ENCODE measurements at regions not wholly inside any gene's neighbourhood (a gene's known extent, or its start where the extent isn't known, plus 50 kb on each side); places are given as distances from the start of the nearest gene placed in this dataset.

DNA sequence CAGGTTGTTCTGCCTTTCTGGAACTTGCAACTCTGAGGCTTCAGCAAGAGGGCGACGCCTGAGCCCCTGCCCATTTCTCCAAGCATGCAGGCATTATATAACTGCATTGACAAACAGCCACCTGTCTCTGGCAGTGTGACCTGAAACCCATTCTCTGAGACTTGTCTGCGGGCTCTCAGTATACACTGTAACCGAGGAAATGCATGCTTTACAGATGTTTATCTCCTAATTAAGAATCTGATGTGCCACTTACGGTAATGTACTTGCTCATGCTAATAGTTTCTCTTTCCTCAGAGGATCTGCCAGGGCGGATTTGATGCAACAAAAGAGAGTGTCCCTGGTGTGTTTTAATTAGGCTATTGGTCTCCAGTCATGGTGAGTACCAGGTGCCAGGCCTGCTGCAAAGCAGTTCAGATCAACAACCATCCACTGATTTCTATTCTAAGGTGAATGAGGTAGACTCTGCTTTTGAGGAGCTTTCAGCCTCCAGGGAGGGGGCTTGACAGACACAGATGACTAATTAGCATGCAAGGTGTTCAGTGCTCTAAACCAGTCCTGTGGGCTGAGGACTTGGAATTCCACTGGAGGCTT is 593.7 kb upstream of the KLF4 start:
- DNase-seq (ENCODE audit: low spot score) = no peak
- TF ChIP-seq CTCF (IDR thresholded peaks at IDR 0.05; ENCODE audit: extremely low read depth, missing control alignments) = no peak

GRCh38 chr9:108081112-108081511 is 591.5 kb upstream of the KLF4 start:
- DNase-seq (ENCODE audit: low spot score) = no peak
- TF ChIP-seq CTCF (IDR thresholded peaks at IDR 0.05; ENCODE audit: extremely low read depth, missing control alignments) = no peak

DNA sequence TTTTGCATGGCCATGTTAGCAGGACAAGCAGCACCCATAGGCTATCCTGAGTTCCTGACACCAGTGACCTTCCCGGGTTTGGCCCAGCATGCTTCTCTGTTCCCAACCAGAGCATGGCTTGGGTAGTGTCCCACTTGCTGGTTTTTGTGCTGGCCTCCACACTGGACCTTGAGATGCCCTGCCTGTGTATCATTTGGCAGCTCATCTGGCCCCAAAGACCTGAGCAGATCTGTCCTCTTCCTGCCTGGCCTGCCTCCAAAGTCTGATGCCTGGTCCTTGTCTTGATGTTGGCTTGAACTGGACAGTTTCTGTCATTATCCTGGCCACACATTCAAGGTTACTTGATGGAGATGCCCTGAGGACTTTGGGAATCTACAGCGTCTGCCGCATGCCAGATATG is 590.7 kb upstream of the KLF4 start:
- no peak for TF ChIP-seq CTCF (IDR thresholded peaks at IDR 0.05; ENCODE audit: extremely low read depth, missing control alignments)

GRCh38 chr9:108078811-108079210 is 589.2 kb upstream of the KLF4 start:
- no peak for TF ChIP-seq CTCF (IDR thresholded peaks at IDR 0.05; ENCODE audit: extremely low read depth, missing control alignments)
- no peak for DNase-seq (ENCODE audit: low spot score)

More for the DNA sequence above, 590.7 kb upstream of the KLF4 start:
- DNase-seq (ENCODE audit: low spot score) = no peak

DNA sequence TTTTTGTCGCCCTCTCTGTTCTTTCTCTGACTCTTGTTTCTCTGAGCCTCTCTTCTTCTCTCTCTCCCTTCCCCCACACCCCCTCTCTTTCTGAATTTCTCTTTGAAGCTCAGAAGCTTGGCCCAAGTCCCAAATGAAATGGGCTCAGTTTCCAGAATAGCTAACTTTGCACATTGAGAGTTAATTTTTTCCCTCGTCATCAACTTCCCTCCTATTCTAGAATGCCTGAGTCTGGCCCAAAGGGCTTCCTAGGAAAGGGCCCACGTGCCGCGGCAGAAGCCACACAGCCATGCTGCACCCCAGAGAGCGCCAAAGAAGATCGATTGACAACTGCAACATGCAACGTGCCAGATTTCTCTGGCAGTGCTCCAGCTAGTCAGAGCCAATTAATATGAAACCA is 588.8 kb upstream of the KLF4 start:
- no peak for DNase-seq (ENCODE audit: low spot score)
- TF ChIP-seq CTCF (IDR thresholded peaks at IDR 0.05; ENCODE audit: extremely low read depth, missing control alignments) = no peak

DNA sequence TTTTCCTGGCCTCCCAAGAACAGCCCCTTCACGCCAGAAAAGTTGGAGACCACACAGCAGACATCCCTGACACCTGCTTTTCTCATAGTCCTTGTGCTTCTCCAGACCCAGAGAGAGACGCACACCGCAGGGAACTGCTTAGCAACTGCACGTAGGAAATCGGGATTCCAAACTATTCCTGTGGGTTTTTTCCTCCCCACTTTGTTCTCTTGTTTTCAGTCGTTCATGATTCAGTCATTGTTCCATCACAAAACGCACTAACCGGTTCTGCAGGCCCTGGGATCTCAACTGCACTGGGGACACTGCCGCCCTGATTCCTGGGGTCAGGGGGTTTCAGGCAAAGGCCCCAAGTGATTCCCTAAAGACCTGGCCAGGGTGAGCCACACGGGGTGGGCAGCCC is 588.0 kb upstream of the KLF4 start:
- no peak for DNase-seq (ENCODE audit: low spot score)

GRCh38 chr9:108074900-108075299 is 585.3 kb upstream of the KLF4 start:
- no peak for DNase-seq (ENCODE audit: low spot score)
- TF ChIP-seq CTCF (IDR thresholded peaks at IDR 0.05; ENCODE audit: extremely low read depth, missing control alignments) = no peak

More for the DNA sequence above, 588.0 kb upstream of the KLF4 start:
- TF ChIP-seq CTCF (IDR thresholded peaks at IDR 0.05; ENCODE audit: extremely low read depth, missing control alignments) = no peak
